Caco-2 (cell line): ENCODE measurements at regions not wholly inside any gene's neighbourhood (a gene's known extent, or its start where the extent isn't known, plus 50 kb on each side); places are given as distances from the start of the nearest gene placed in this dataset.
"Not testable (repeated sequence)": the region's sequence is repeated elsewhere in the genome, so short reads cannot be mapped to it uniquely, and the experiment has no call there.

Source experiments
- BruUV-seq: library from RNA; stranded (reverse); fragments of 400-500 nt; replicated peaks from 2 replicates; lab custom pipeline; 2021; lab: Mats Ljungman, UMichigan
- CTCF ChIA-PET: fragments of 300-600 bp; sonication (Branson Sonifier 250); formaldehyde crosslinking; loops from one replicate; lab custom pipeline; 2022; ENCODE audit warnings: antibody characterized with exemption; lab: Charles Lee
- POLR2A ChIA-PET: fragments of 300-600 bp; sonication (Branson Sonifier 250); formaldehyde crosslinking; loops from one replicate; lab custom pipeline; 2022; ENCODE audit warnings: antibody characterized with exemption; lab: Charles Lee
- DNase-seq, 2 experiments: peaks; one replicate each; pipeline versions ENCODE4 v3.0.0 to v3.0.0-alpha.2; 2020 to 2022
- H3K27me3 ChIP-seq: replicated peaks from 2 replicates; pipeline ENCODE4 v1.6.0; 2011; ENCODE audit warnings: low read length; ENCODE audit not compliant: control insufficient read depth, insufficient read depth
- H3K36me3 ChIP-seq: 2 replicates; pipeline ENCODE4 v1.5.1; 2011; ENCODE audit warnings: low read length; ENCODE audit not compliant: control insufficient read depth, insufficient read depth
- H3K4me1 ChIP-seq: fragments of 250-450 bp; sonication (Bioruptor Pico); 2 replicates; pipeline ENCODE4 v1.5.1; 2020; ENCODE audit warnings: mild to moderate bottlenecking
- H3K4me3 ChIP-seq: 2 replicates; pipeline ENCODE4 v1.5.1; 2011; ENCODE audit warnings: low read depth, mild to moderate bottlenecking, control low read depth, low read length
- H3K9me3 ChIP-seq: fragments of 250-450 bp; sonication (Bioruptor Pico); 2 replicates; pipeline ENCODE4 v1.5.1; 2020; ENCODE audit warnings: mild to moderate bottlenecking, moderate library complexity
- H3K27ac Mint-ChIP-seq: one replicate; pipeline ENCODE4 v1.8.0; 2022; ENCODE audit warnings: mixed read lengths; ENCODE audit not compliant: unreplicated experiment
- H3K27me3 Mint-ChIP-seq: one replicate; pipeline ENCODE4 v1.8.0; 2022; ENCODE audit warnings: mixed read lengths; ENCODE audit not compliant: insufficient read depth, unreplicated experiment
- H3K36me3 Mint-ChIP-seq: one replicate; pipeline ENCODE4 v1.8.0; 2022; ENCODE audit warnings: mild to moderate bottlenecking, mixed read lengths; ENCODE audit not compliant: insufficient read depth, unreplicated experiment
- H3K4me1 Mint-ChIP-seq: one replicate; pipeline ENCODE4 v1.8.0; 2022; ENCODE audit warnings: low read depth, mixed read lengths; ENCODE audit not compliant: unreplicated experiment
- H3K4me3 Mint-ChIP-seq: one replicate; pipeline ENCODE4 v1.8.0; 2022; ENCODE audit warnings: mild to moderate bottlenecking, moderate library complexity, mixed read lengths; ENCODE audit not compliant: unreplicated experiment
- H3K9me3 Mint-ChIP-seq: one replicate; pipeline ENCODE4 v1.8.0; 2022; ENCODE audit warnings: mixed read lengths; ENCODE audit not compliant: unreplicated experiment
- CTCF ChIP-seq, 2 experiments: fragments of 200-600 bp in 1 of 2; IDR thresholded peaks; 1 replicate in 1 of 2; 2 replicates in 1 of 2; pipeline versions ENCODE4 v1.5.1 to v1.8.0; 2011 to 2022; ENCODE audit warnings: antibody characterized with exemption in 1 of 2, control low read depth in 1 of 2, inconsistent platforms in 1 of 2, low read depth in 1 of 2, low read length in 1 of 2, mild to moderate bottlenecking in 1 of 2, moderate library complexity in 1 of 2; ENCODE audit not compliant: insufficient read depth in 1 of 2, severe bottlenecking in 1 of 2, unreplicated experiment in 1 of 2
- intact Hi-C: fragments of 100-400 bp; cut with micrococcal nuclease; formaldehyde crosslinking; loops from one replicate; pipeline ENCODE4 v1.10.0; 2022; ENCODE audit not compliant: unreplicated experiment

DNA sequence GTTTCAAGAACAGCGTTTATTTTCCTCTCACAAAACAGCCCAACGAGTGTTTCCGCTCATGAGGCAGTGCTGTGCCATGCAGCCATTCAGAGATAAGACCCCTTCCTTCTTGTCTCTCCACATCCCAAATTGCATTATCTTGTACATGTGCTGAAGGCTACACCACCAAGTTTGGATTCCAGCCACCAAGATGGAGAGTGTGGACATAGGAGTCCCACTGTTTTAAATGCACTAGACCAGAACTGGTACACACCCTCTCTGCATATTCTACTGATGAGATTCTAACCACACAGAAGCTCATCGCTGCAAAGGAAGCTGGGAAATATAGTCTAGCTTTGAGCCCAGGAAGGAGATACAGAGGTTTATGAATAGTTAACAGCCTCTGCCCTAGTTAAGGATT is 509.4 kb downstream of the NFIB start:
- Mint-ChIP-seq H3K36me3 (no peaks in the 10 kb centered on the region), H3K9me3 (no peaks in the 10 kb centered on the region), H3K4me1 (no peaks in the 10 kb centered on the region), H3K27me3 (no peaks in the 10 kb centered on the region), H3K4me3 (no peak overlapping the region), H3K27ac (no peak overlapping the region)
- CTCF ChIA-PET, result no interaction called here
- no TSS peak for BruUV-seq
- Histone ChIP-seq H3K4me3 (no peak overlapping the region), H3K36me3 (no peaks in the 10 kb centered on the region), H3K27me3 (no peaks in the 10 kb centered on the region), H3K9me3 (no peaks in the 10 kb centered on the region), H3K4me1 (no peaks in the 10 kb centered on the region)
- POLR2A ChIA-PET, result no interaction called here
- no peak for DNase-seq
- TF ChIP-seq CTCF (IDR thresholded peaks at IDR 0.05; ENCODE audit: insufficient read depth in 1 of 2, low read depth in 1 of 2, low read length in 1 of 2, severe bottlenecking in 1 of 2, unreplicated experiment in 1 of 2), result no peak
- intact Hi-C loops, result no loop called here

GRCh38 chr9:13800776-13801175 is 513.2 kb downstream of the NFIB start:
- no peaks in the 10 kb centered on the region for H3K9me3 Mint-ChIP-seq
- no TSS peak for BruUV-seq
- ChIA-PET POLR2A (no interaction called here), CTCF (no interaction called here)
- TF ChIP-seq CTCF (IDR thresholded peaks at IDR 0.05; ENCODE audit: insufficient read depth in 1 of 2, low read depth in 1 of 2, low read length in 1 of 2, severe bottlenecking in 1 of 2, unreplicated experiment in 1 of 2), result no peak
- Histone ChIP-seq H3K4me1 (no peaks in the 10 kb centered on the region), H3K36me3 (no peaks in the 10 kb centered on the region), H3K9me3 (no peaks in the 10 kb centered on the region), H3K27me3 (no peaks in the 10 kb centered on the region), H3K4me3 (no peak overlapping the region)
- H3K27ac Mint-ChIP-seq, result no peak overlapping the region
- H3K4me3 Mint-ChIP-seq, result no peak overlapping the region
- H3K36me3 Mint-ChIP-seq, result no peaks in the 10 kb centered on the region
- no peak for DNase-seq
- H3K27me3 Mint-ChIP-seq, result no peaks in the 10 kb centered on the region
- H3K4me1 Mint-ChIP-seq, result no peaks in the 10 kb centered on the region
- intact Hi-C loops, result no loop called here

GRCh38 chr9:13797701-13798100 is 516.2 kb downstream of the NFIB start:
- not testable (repeated sequence) for H3K4me1 ChIP-seq

DNA sequence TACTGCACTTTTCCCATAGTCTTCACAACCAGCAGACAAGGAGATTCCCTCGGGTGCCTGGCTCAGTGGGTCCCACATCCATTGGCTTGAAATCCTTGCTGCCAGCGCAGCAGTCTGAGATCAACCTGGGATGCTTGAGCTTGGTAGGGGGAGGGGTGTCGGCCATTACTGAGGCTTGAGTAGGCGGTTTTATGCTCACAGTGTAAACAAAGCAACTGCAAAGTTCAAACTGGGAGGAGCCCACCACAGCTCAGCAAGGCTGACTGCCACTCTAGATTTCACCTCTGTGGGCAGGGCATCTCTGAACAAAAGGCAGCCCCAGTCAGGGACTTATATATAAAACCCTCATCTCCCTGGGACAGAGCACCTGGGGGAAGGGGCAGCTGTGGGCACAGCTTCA is 512.3 kb upstream of the MPDZ start:
- no peak for TF ChIP-seq CTCF (IDR thresholded peaks at IDR 0.05; ENCODE audit: insufficient read depth in 1 of 2, low read depth in 1 of 2, low read length in 1 of 2, severe bottlenecking in 1 of 2, unreplicated experiment in 1 of 2)
- Histone ChIP-seq H3K4me1 (no peaks in the 10 kb centered on the region), H3K4me3 (no peak overlapping the region), H3K36me3 (no peaks in the 10 kb centered on the region), H3K9me3 (no peaks in the 10 kb centered on the region), H3K27me3 (no peaks in the 10 kb centered on the region)
- Mint-ChIP-seq H3K4me1 (no peaks in the 10 kb centered on the region), H3K9me3 (peaks cover 9% of the 10 kb centered on the region), H3K36me3 (no peaks in the 10 kb centered on the region), H3K27ac (no peak overlapping the region), H3K4me3 (no peak overlapping the region), H3K27me3 (no peaks in the 10 kb centered on the region)
- no TSS peak for BruUV-seq
- peak in 1 of 2 experiments; percentile 1 for DNase-seq
- intact Hi-C loops, result no loop called here
- ChIA-PET CTCF (no interaction called here), POLR2A (no interaction called here)

More at GRCh38 chr9:13797701-13798100, 516.2 kb downstream of the NFIB start:
- H3K9me3 Mint-ChIP-seq, H3K4me1 Mint-ChIP-seq, BruUV-seq, H3K4me3 ChIP-seq, H3K36me3 Mint-ChIP-seq, CTCF ChIA-PET, H3K27me3 Mint-ChIP-seq, intact Hi-C loops, H3K27me3 ChIP-seq, H3K9me3 ChIP-seq, POLR2A ChIA-PET, DNase-seq, H3K4me3 Mint-ChIP-seq, H3K36me3 ChIP-seq, H3K27ac Mint-ChIP-seq: not testable (repeated sequence)
